SH-SY5Y (cell line): ENCODE measurements at regions not wholly inside any gene's neighbourhood (a gene's known extent, or its start where the extent isn't known, plus 50 kb on each side); places are given as distances from the start of the nearest gene placed in this dataset.

ENCODE experiments used
- GATA2 ChIP-seq: IDR thresholded peaks from 2 replicates; pipeline ENCODE4 v1.6.1; 2011; ENCODE audit warnings: mild to moderate bottlenecking, low read depth, low read length
- GATA3 ChIP-seq: IDR thresholded peaks from 2 replicates; pipeline ENCODE4 v1.6.1; 2011; ENCODE audit warnings: low read depth, mild to moderate bottlenecking, low read length, moderate library complexity

DNA sequence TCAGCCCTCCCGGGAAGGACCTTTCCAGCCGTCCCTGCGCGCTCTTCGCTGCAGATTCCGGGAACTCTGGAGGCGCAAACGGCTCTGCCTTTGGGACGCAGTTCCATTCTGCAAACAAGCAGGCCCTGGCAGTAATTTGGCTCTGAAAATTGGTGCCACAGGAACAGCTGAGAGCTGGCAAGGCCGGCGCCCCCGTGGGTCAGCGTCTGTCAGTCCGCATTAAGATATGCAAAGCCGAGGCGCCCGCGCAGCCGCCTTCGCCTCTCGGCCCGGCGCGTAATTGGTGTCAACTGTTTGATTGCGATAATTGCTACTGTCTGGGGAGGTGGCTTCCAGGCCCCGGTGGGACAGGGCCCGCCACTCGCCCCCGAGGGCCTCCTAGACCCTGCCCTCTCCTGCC lies 73.6 kb downstream of the NCR2 start:
- TF ChIP-seq GATA2 (no peak), GATA3 (no peak)
